DLD1 (cell line): ENCODE measurements at regions not wholly inside any gene's neighbourhood (a gene's known extent, or its start where the extent isn't known, plus 50 kb on each side); places are given as distances from the start of the nearest gene placed in this dataset.
"Not testable (repeated sequence)": the region's sequence is repeated elsewhere in the genome, so short reads cannot be mapped to it uniquely, and the experiment has no call there.

Source experiments
- in situ Hi-C: cut with HindIII; loops from 2 replicates; pipeline ENCODE4 v1.10.0; 2017; ENCODE audit warnings: low sequenced_read_pairs

- in situ Hi-C loops, result no loop called here
Measured at GRCh38 chr15:66959875-66960274, 105.5 kb upstream of the SMAD3 start.

- in situ Hi-C loops, result no loop called here
Measured at GRCh38 chr15:66960519-66960918, 104.9 kb upstream of the SMAD3 start.

GRCh38 chr15:66961407-66961884 lies 104.0 kb upstream of the SMAD3 start:
- in situ Hi-C loops, result no loop called here

- in situ Hi-C loops, result no loop called here
Measured at GRCh38 chr15:66961901-66962300, 103.5 kb upstream of the SMAD3 start.

GRCh38 chr15:66962522-66962921 lies 102.9 kb upstream of the SMAD3 start:
- in situ Hi-C loops, result no loop called here

- in situ Hi-C loops, result no loop called here
Measured at GRCh38 chr15:66963084-66963483, 102.3 kb upstream of the SMAD3 start.

- in situ Hi-C loops, result no loop called here
Measured at GRCh38 chr15:66963710-66964109, 101.7 kb upstream of the SMAD3 start.

- in situ Hi-C loops, result no loop called here
Measured at GRCh38 chr15:66964111-66964738, 101.2 kb upstream of the SMAD3 start.

- in situ Hi-C loops, result no loop called here
Measured at GRCh38 chr15:66964791-66965190, 100.6 kb upstream of the SMAD3 start.

GRCh38 chr15:66965201-66965900 lies 100.1 kb upstream of the SMAD3 start:
- in situ Hi-C loops, result no loop called here

GRCh38 chr15:66966256-66966655 lies 99.1 kb upstream of the SMAD3 start:
- in situ Hi-C loops, result no loop called here

GRCh38 chr15:66968806-66969596 lies 96.4 kb upstream of the SMAD3 start:
- in situ Hi-C loops, result no loop called here

- in situ Hi-C loops, result not testable (repeated sequence)
Measured at GRCh38 chr15:66974131-66974530, 91.3 kb upstream of the SMAD3 start.

GRCh38 chr15:66976106-66976640 lies 89.2 kb upstream of the SMAD3 start:
- in situ Hi-C loops, result not testable (repeated sequence)

- in situ Hi-C loops, result not testable (repeated sequence)
Measured at GRCh38 chr15:66980326-66980725, 85.1 kb upstream of the SMAD3 start.

GRCh38 chr15:66981771-66982170 lies 83.6 kb upstream of the SMAD3 start:
- in situ Hi-C loops, result no loop called here

- in situ Hi-C loops, result no loop called here
Measured at GRCh38 chr15:66982250-66982649, 83.2 kb upstream of the SMAD3 start.

- in situ Hi-C loops, result no loop called here
Measured at GRCh38 chr15:66982816-66983215, 82.6 kb upstream of the SMAD3 start.

- in situ Hi-C loops, result no loop called here
Measured at GRCh38 chr15:66985653-66986052, 79.7 kb upstream of the SMAD3 start.

- in situ Hi-C loops, result no loop called here
Measured at GRCh38 chr15:66986951-66987350, 78.5 kb upstream of the SMAD3 start.

- in situ Hi-C loops, result no loop called here
Measured at GRCh38 chr15:66993090-66993489, 72.3 kb upstream of the SMAD3 start.
